Posterior cingulate gyrus (tissue), 11 donors: ENCODE measurements at regions not wholly inside any gene's neighbourhood (a gene's known extent, or its start where the extent isn't known, plus 50 kb on each side); places are given as distances from the start of the nearest gene placed in this dataset.
"Not testable (repeated sequence)": the region's sequence is repeated elsewhere in the genome, so short reads cannot be mapped to it uniquely, and the experiment has no call there.

Experiments
- DNase-seq, 10 donors: peaks; one replicate each; pipeline versions ENCODE4 v3.0.0 to v3.0.0-alpha.2; 2020 to 2021; ENCODE audit warnings: mixed read lengths in 3 of 10
- intact Hi-C: fragments of 100-400 bp; cut with DNase I; formaldehyde crosslinking; loops from one replicate; pipeline ENCODE4 v1.15.1; 2023

- no peak for DNase-seq
- intact Hi-C loops, result no loop called here
Observed at GRCh38 chr13:72657379-72657778, 70.0 kb downstream of the MZT1 start.

- no peak for DNase-seq
- intact Hi-C loops, result no loop called here
Observed at GRCh38 chr13:72656357-72656756, 71.1 kb downstream of the MZT1 start.

GRCh38 chr13:72653506-72653905, 73.9 kb downstream of the MZT1 start:
- intact Hi-C loops, result no loop called here
- no peak for DNase-seq

- no peak for DNase-seq
- intact Hi-C loops, result no loop called here
Observed at GRCh38 chr13:72652681-72653080, 74.7 kb downstream of the MZT1 start.

- no peak for DNase-seq
- intact Hi-C loops, result no loop called here
Observed at GRCh38 chr13:72651144-72651543, 76.3 kb downstream of the MZT1 start.

- DNase-seq, result no peak
- intact Hi-C loops, result no loop called here
Observed at GRCh38 chr13:72650051-72650700, 77.3 kb downstream of the MZT1 start.

- no peak for DNase-seq
- intact Hi-C loops, result no loop called here
Observed at GRCh38 chr13:72648513-72649065, 78.8 kb downstream of the MZT1 start.

- DNase-seq, result no peak
- intact Hi-C loops, result no loop called here
Observed at GRCh38 chr13:72647422-72647821, 80.0 kb downstream of the MZT1 start.

- intact Hi-C loops, result no loop called here
- DNase-seq, result no peak
Observed at GRCh38 chr13:72645521-72645920, 81.9 kb downstream of the MZT1 start.

GRCh38 chr13:72643311-72643989, 84.0 kb downstream of the MZT1 start:
- intact Hi-C loops, result no loop called here
- DNase-seq, result peak in 4 of 10 donors; percentile 5 to 41 (median 32)

- no peak for DNase-seq
- intact Hi-C loops, result no loop called here
Observed at GRCh38 chr13:72639377-72639776, 88.1 kb downstream of the MZT1 start.

- DNase-seq, result no peak
- intact Hi-C loops, result no loop called here
Observed at GRCh38 chr13:72638059-72638815, 89.2 kb downstream of the MZT1 start.

- DNase-seq, result no peak
Observed at GRCh38 chr13:72637561-72637960, 89.9 kb downstream of the MZT1 start.

GRCh38 chr13:72634859-72635258, 92.6 kb downstream of the MZT1 start:
- DNase-seq, result no peak
- intact Hi-C loops, result no loop called here

More at GRCh38 chr13:72637561-72637960, 89.9 kb downstream of the MZT1 start:
- intact Hi-C loops, result no loop called here

GRCh38 chr13:72622546-72622945, 104.9 kb downstream of the MZT1 start:
- intact Hi-C loops, result no loop called here
- DNase-seq, result no peak

GRCh38 chr13:72620874-72621273, 106.6 kb downstream of the MZT1 start:
- intact Hi-C loops, result no loop called here
- no peak for DNase-seq

- intact Hi-C loops, result no loop called here
- no peak for DNase-seq
Observed at GRCh38 chr13:72617951-72618350, 109.5 kb downstream of the MZT1 start.

- intact Hi-C loops, result no loop called here
- DNase-seq, result no peak
Observed at GRCh38 chr13:72617186-72617585, 110.2 kb downstream of the MZT1 start.

GRCh38 chr13:72610251-72610891, 117.1 kb downstream of the MZT1 start:
- peak in 2 of 10 donors; percentile 67 to 77 for DNase-seq
- intact Hi-C loops, result not testable (repeated sequence)

- intact Hi-C loops, result no loop called here
- DNase-seq, result no peak
Observed at GRCh38 chr13:72599178-72599743, 128.2 kb downstream of the MZT1 start.
